NCI-H2081 (cell line): ENCODE measurements at regions not wholly inside any gene's neighbourhood (a gene's known extent, or its start where the extent isn't known, plus 50 kb on each side); places are given as distances from the start of the nearest gene placed in this dataset.
"Not testable (repeated sequence)": the region's sequence is repeated elsewhere in the genome, so short reads cannot be mapped to it uniquely, and the experiment has no call there.

ENCODE experiments used
- DNase-seq, 2 experiments: peaks; one replicate each; lab custom pipeline; 2025; lab: John Stamatoyannopoulos, UW

DNA sequence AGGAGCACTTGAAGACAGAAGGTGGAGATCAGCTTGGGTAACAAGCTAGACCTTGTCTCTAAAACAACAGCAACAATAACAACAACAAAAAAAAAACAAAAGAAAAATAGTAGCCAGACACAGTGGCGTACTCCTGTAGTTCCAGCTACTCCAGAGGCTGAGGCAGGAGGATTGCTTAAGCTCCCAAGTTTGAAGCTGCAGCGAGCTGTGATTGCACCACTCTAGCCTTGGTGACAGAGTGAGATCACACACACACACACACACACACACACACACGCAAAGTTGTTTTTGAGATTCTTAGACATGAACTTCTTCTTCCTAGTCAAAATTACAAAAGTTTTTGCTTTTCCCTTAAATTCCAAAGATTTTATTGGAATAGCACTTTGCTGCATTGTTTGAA is 93.0 kb upstream of the IGSF10 start:
- no peak for DNase-seq

DNA sequence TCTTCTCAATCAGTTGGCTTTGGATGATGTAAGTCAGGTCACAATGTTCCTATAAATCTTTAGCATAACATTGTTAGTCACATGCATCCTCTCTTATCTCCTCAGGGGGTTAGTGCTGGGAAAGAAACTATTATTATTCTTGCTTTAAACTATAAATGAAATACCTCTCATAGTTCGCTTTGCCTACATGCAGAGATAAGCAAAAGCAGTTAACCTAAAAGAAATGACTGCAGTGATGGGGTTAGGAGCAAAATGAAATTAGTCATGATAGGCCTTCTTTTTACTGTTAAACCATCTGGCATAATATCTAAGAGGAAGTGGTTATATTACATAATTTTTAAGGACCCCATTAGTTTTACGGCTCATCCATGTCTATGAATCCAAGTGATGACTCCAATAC is 91.7 kb upstream of the IGSF10 start:
- DNase-seq = no peak

DNA sequence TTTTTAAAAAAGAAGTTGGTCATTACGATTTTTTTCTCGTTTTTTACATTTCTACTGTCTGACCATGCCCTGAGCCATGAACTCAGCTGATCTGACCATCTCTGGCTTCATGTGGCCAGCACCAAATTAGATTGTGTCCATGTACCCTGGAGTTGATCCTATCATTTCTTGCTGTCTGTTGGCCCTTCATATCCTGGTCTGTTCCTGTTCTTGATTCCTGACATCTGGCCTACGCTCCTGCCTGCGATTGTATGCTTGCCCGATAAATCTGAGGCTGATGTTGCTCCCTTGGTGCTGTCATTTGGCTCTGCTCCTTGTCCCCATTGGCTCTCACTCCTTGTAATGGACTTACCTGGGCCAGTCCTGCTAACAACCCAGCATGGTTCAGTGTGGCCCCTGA is 89.8 kb upstream of the IGSF10 start:
- DNase-seq = no peak

DNA sequence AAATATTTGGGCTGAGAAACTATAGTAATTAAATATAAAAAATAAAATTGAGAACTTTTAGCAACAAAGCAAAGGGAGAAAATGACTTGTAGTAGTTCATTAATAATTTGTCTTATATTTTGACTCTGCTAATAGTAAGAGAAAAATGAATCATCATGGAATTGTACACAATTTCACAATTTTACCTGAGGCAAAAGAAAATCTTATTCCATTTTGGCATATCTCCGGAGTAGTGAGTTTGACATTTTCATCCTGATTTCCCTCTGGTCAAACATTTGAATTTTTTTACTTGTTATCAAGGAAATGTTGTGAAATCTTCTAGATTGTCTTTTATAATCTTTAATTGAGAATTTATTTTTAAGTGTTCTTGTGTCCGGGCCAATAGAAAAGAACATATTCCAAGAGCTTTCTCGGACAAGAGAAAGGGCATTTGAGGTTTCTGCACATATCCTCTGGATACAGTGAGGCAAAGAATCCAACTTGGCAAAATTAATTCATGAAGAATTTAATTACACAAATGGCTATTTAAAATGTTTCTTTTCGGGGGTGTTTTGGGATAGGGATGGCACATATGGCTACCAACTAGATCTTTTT is 89.3 kb upstream of the IGSF10 start:
- no peak for DNase-seq

DNA sequence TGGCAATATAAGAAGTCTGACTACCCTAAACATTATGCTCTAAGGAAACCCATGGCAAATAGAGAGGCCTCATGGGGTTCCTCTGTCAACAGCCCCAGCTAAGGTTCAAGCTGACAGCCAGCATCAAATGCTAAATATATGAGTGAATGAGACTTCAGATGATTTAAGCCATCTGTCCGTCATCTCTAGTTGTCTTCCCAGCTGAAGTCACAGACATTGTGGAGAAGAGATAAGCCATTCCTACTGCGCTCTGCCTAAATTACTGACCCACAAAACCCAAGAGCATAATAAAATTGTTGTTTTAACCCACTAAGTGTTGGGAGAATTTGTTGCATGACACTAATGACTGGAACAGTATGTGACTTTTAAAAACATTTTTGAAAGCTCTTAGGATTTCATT is 87.3 kb upstream of the IGSF10 start:
- no peak for DNase-seq

DNA sequence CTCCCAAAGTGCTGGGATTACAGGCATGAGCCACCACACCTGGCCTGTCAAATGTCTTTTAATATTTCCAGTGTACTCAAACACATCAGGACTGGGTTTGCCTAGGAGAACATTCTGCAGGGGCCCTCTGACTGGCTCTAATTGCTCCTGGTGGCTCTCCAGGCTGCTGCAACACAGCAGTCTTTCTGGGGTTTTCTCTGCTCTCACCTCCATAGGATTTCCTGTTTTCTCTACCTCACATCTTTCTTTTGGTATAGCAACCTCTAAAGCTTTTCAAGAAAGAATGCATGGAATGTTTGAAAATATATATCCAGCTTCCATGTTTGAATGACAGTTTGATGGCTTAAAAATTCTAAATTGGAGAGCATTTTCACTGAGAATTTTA is 83.3 kb upstream of the IGSF10 start:
- DNase-seq = no peak

DNA sequence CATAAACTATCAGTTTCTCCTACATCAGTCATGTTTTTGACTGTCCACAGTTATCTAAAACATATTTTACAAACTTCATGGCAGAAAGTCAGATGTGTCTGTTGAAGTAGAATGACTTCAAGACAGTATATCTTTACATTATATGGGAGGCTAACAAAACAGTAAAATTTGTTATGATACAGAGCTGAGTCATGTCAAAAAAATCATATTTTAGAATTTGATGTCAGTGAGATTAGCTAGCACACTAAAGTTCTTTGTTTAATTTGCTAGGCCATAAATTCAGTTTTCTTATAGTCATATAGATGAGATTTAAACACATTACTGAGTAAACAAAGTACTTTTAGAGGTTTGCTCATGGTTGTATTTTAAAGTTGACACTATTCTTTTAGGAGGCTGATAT is 80.3 kb upstream of the IGSF10 start:
- DNase-seq = no peak

DNA sequence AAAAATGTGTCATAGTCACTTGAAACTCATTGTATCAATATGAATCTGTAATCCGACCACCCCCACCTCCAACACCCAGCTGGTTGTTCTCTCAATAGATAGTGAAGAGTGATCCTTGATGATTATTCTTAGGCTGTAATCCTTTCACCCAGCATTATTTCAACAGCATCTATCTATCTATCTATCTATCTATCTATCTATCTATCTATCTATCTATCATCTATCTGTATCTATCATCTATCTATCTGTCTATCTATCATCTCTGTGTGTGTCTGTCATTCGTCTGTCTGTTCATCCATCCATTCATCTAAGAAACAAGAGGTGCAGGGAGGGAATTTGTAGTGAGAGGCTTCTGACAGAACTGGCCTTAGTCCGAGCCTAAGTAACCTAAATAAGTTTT is 78.7 kb upstream of the IGSF10 start:
- no peak for DNase-seq

DNA sequence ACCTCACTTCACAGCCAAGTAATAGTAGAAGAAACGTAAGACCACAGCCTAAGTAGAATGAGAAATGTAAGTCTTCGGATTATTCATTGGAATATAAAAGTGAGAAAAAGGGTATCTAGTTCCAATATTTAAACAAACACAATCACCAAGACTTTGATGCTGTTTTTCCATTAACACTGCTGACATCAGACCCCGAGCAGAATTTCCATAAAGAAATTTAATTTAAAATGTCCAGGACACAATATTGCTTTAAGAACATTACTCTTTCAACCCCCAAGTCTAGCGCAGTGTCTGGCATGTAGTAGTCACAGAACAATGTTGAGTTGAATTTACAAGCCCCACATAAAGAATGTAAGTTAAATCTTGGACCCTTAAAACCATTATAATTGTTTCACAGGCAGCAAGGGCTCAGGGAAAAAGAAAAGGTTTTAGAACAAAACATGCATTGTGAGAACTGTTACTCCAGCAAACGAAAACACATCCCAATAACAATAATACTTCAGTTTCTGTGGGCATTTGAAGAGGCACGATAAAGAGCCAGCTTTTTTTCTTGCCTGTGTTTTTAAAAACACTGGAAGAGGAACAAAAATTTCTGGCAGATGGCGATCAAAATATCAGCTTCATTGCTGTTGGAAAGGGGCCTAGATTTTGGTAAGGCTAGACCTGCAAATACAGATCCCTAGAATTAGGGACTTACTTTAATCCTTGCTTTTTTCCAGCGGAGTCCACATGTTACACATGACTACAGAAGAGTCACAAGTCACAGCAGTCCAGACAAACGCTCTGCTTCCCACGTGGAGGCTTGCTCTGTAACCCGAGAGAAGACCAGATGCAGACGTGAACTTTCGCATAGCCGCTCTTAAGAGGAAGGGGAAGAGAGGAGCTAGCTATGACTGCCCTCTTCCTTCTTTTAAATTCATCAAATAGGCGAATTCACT is 77.9 kb upstream of the IGSF10 start:
- DNase-seq = no peak

DNA sequence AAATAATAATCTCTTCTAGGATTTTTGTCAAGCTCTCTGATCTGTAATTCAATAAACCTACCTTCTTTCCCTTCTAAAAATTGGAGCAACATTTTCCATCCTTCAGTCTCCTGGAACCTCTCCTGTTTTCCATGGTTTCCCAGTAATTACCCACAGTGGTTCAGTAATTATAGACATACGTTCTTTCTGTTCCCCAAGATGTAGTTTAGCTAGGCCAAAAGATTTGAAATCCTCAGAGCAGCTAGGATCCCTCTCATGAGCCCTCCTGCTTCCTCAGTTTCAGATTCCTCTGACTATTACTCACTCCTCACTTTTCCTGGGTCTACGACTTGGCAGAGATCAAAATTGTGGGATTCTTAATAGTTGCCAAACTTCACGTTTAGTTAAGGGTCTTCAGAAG is 76.9 kb upstream of the IGSF10 start:
- DNase-seq = no peak

DNA sequence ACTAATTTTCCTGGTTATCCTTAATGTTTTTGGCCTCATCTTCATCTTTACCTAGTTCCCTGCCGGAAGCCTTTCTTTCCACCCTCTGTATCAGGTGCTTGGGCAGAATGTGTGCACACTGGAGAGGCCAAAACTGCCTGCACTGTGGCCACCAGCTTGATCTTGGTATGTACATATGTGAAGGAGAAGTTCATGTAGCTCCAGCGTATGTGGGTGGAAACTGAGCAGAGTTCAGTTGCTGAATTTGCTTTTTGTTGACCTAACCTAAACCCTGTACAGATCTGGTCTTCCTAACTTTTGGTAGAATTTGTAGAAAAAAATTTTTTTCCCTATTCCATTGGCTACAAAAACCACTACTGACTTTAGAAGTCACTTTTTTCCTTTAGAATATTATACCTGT is 65.9 kb upstream of the IGSF10 start:
- no peak for DNase-seq

DNA sequence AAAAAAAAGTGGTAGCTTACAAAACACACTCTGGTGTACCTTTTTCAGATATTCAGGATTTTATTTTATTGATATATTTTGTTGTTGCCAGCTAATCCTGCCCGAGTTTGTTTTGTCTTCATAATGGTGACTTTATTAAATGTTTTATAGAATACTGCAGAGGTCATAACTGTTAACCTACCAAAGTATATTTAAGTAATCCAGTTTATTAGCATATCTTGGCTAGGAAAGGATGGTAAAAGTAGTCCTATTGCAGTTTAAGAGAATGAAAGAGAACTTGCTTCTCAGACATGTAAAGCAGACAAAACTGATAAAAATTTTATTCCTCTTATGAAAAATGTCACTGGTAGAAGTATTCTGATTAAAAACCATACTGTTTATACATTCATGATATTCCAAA is 59.2 kb upstream of the IGSF10 start:
- no peak for DNase-seq

DNA sequence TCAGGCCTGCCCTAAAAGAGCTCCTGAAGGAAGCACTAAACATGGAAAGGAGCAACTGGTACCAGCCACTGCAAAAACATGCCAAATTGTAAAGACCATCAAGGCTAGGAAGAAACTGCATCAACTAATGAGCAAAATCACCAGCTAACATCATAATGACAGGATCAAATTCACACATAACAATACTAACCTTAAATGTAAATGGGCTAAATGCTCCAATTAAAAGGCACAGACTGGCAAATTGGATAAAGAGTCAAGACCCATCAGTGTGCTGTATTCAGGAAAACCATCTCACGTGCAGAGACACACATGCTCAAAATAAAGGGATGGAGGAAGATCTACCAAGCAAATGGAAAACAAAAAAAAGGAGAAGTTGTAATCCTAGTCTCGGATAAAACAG is 50.6 kb upstream of the IGSF10 start:
- not testable (repeated sequence) for DNase-seq
